H1 (cell line): ENCODE measurements at regions not wholly inside any gene's neighbourhood (a gene's known extent, or its start where the extent isn't known, plus 50 kb on each side); places are given as distances from the start of the nearest gene placed in this dataset.

ENCODE experiments used
- CTCF ChIA-PET: fragments of 300-600 bp; sonication (Branson Sonifier 250); formaldehyde crosslinking; loops from one replicate; lab custom pipeline; 2021; ENCODE audit not compliant: partially characterized antibody; lab: Charles Lee
- POLR2A ChIA-PET: fragments of 300-600 bp; sonication (Branson Sonifier 250); formaldehyde crosslinking; loops from one replicate; lab custom pipeline; 2021; ENCODE audit warnings: inconsistent platforms; ENCODE audit not compliant: partially characterized antibody; lab: Charles Lee
- DNase-seq, 2 experiments: peaks; one replicate each; pipeline versions ENCODE4 v3.0.0 to v3.0.0-alpha.2; 2010 to 2022; ENCODE audit warnings: low spot score in 2 of 2, low read depth in 1 of 2, mixed read lengths in 1 of 2
- FAIRE-seq: peaks from 2 replicates; lab custom pipeline; 2011; peaks lifted over from hg19 to GRCh38; lab: Jason Lieb, UNC
- H2AFZ ChIP-seq: 2 replicates; pipeline ENCODE4 v1.8.1; 2012; ENCODE audit warnings: low read length, inconsistent platforms
- H2AK5ac ChIP-seq: 2 replicates; pipeline ENCODE4 v1.6.1; 2013; ENCODE audit warnings: low read depth, low read length
- H2BK120ac ChIP-seq: replicated peaks from 2 replicates; pipeline ENCODE3; 2013; ENCODE audit warnings: low read depth, low read length, inconsistent platforms
- H2BK12ac ChIP-seq: 2 replicates; pipeline ENCODE4 v1.6.1; 2013; ENCODE audit warnings: low read depth, low read length
- H2BK15ac ChIP-seq: 2 replicates; pipeline ENCODE4 v1.6.1; 2013; ENCODE audit warnings: low read length
- H2BK20ac ChIP-seq: 2 replicates; pipeline ENCODE4 v1.6.1; 2013; ENCODE audit warnings: low read length
- H2BK5ac ChIP-seq: 2 replicates; pipeline ENCODE4 v1.6.1; 2013; ENCODE audit warnings: low read depth, low read length
- H3K14ac ChIP-seq: 2 replicates; pipeline ENCODE4 v1.6.1; 2013; ENCODE audit warnings: inconsistent platforms; ENCODE audit not compliant: insufficient read length
- H3K18ac ChIP-seq: 2 replicates; pipeline ENCODE4 v1.6.1; 2013; ENCODE audit warnings: low read length; ENCODE audit errors: extremely low read depth
- H3K23ac ChIP-seq: 2 replicates; pipeline ENCODE4 v1.6.1; 2013; ENCODE audit warnings: inconsistent platforms; ENCODE audit not compliant: insufficient read length
- H3K23me2 ChIP-seq: 2 replicates; pipeline ENCODE4 v1.6.1; 2013; ENCODE audit warnings: low read depth, low read length
- H3K27ac ChIP-seq: 2 replicates; pipeline ENCODE4 v1.6.1; 2011; ENCODE audit warnings: low read depth, low read length, inconsistent platforms
- H3K27me3 ChIP-seq, 4 experiments: replicated peaks in 1 of 4; 1 replicate in 1 of 4; 2 replicates in 3 of 4; pipeline versions ENCODE4 v1.6.1 to v1.8.1; 2011 to 2013; ENCODE audit warnings: low read length in 3 of 4, mild to moderate bottlenecking in 3 of 4, inconsistent platforms in 2 of 4, mixed read lengths in 2 of 4, moderate library complexity in 1 of 4; ENCODE audit not compliant: control insufficient read depth in 3 of 4, insufficient read depth in 3 of 4; ENCODE audit errors: extremely low read depth in 1 of 4
- H3K36me3 ChIP-seq, 4 experiments: 2 replicates each; pipeline versions ENCODE4 v1.6.1 to v1.8.1; 2011 to 2013; ENCODE audit warnings: mild to moderate bottlenecking in 4 of 4, low read length in 3 of 4, moderate library complexity in 2 of 4, control low read depth in 1 of 4, inconsistent platforms in 1 of 4; ENCODE audit not compliant: insufficient read depth in 4 of 4, control insufficient read depth in 2 of 4
- H3K4ac ChIP-seq: replicated peaks from 2 replicates; pipeline ENCODE3; 2013; ENCODE audit warnings: low read length, low read depth, mixed read lengths, inconsistent platforms; ENCODE audit not compliant: insufficient read length
- H3K4me1 ChIP-seq, 4 experiments: replicated peaks in 1 of 4; 1 replicate in 1 of 4; 2 replicates in 3 of 4; pipeline versions ENCODE4 v1.6.1 to v1.8.1; 2011 to 2013; ENCODE audit warnings: low read length in 3 of 4, inconsistent platforms in 2 of 4, mixed read lengths in 1 of 4; ENCODE audit not compliant: insufficient read depth in 4 of 4, control insufficient read depth in 3 of 4
- H3K4me2 ChIP-seq, 2 experiments: 2 replicates each; pipeline versions ENCODE4 v1.6.1 to v1.8.1; 2011 to 2013; ENCODE audit warnings: low read depth in 2 of 2, low read length in 2 of 2, control low read depth in 1 of 2, inconsistent platforms in 1 of 2, mild to moderate bottlenecking in 1 of 2; ENCODE audit not compliant: insufficient read depth in 1 of 2
- H3K4me3 ChIP-seq, 4 experiments: fragments of 200-600, 300-600 bp in 1 of 4; sonication (generic), shearing (Covaris generic), sonication (Bioruptor Twin) in 1 of 4; 2 replicates each; pipeline versions ENCODE4 v1.5.1 to v1.8.1; 2011 to 2016; ENCODE audit warnings: low read length in 4 of 4, low read depth in 3 of 4, control low read depth in 2 of 4, inconsistent platforms in 2 of 4, mild to moderate bottlenecking in 2 of 4, mixed read lengths in 1 of 4, moderate library complexity in 1 of 4; ENCODE audit not compliant: insufficient read depth in 2 of 4; ENCODE audit errors: extremely low read depth in 1 of 4
- H3K56ac ChIP-seq: replicated peaks from 2 replicates; pipeline ENCODE3; 2013; ENCODE audit warnings: low read depth, mild to moderate bottlenecking, mixed read lengths, low read length, inconsistent platforms; ENCODE audit not compliant: insufficient read length
- H3K79me1 ChIP-seq: 2 replicates; pipeline ENCODE4 v1.6.1; 2013; ENCODE audit warnings: low read depth, low read length, control low read depth
- H3K79me2 ChIP-seq, 2 experiments: 2 replicates each; pipeline versions ENCODE4 v1.6.1 to v1.8.1; 2012 to 2013; ENCODE audit warnings: low read length in 2 of 2, mild to moderate bottlenecking in 2 of 2, inconsistent platforms in 1 of 2; ENCODE audit not compliant: insufficient read depth in 2 of 2, control insufficient read depth in 1 of 2
- H3K9ac ChIP-seq, 4 experiments: replicated peaks in 1 of 4; 1 replicate in 1 of 4; 2 replicates in 3 of 4; pipeline versions ENCODE4 v1.6.1 to v1.8.1; 2011 to 2013; ENCODE audit warnings: low read depth in 3 of 4, low read length in 3 of 4, control low read depth in 2 of 4, mild to moderate bottlenecking in 2 of 4, moderate library complexity in 2 of 4, inconsistent platforms in 1 of 4; ENCODE audit errors: extremely low read depth in 1 of 4
- H3K9me3 ChIP-seq, 2 experiments: 2 replicates each; pipeline versions ENCODE4 v1.6.1 to v1.8.1; 2012 to 2013; ENCODE audit warnings: mild to moderate bottlenecking in 2 of 2, moderate library complexity in 2 of 2, control low read depth in 1 of 2, inconsistent platforms in 1 of 2, low read depth in 1 of 2, low read length in 1 of 2, mixed read lengths in 1 of 2; ENCODE audit not compliant: insufficient read depth in 2 of 2
- H4K20me1 ChIP-seq, 2 experiments: replicated peaks in 1 of 2; 2 replicates each; pipeline versions ENCODE3 to v1.8.1; 2011 to 2013; ENCODE audit warnings: inconsistent platforms in 2 of 2, low read length in 2 of 2, mild to moderate bottlenecking in 1 of 2; ENCODE audit not compliant: insufficient read depth in 2 of 2, control insufficient read depth in 1 of 2
- H4K5ac ChIP-seq: 2 replicates; pipeline ENCODE4 v1.6.1; 2013; ENCODE audit warnings: low read length, low read depth, mixed read lengths, inconsistent platforms; ENCODE audit not compliant: insufficient read length
- H4K8ac ChIP-seq: 2 replicates; pipeline ENCODE4 v1.8.0; 2013; ENCODE audit warnings: mild to moderate bottlenecking, moderate library complexity, low read length, inconsistent platforms; ENCODE audit not compliant: insufficient read depth; ENCODE audit errors: extremely low read depth
- H4K91ac ChIP-seq: replicated peaks from 2 replicates; pipeline ENCODE3; 2013; ENCODE audit warnings: low read length, mixed read lengths, inconsistent platforms; ENCODE audit not compliant: insufficient read length
- EP300 ChIP-seq, 2 experiments: IDR thresholded peaks; 1 replicate in 1 of 2; 2 replicates in 1 of 2; pipeline ENCODE4 v1.6.1; 2011 to 2012; ENCODE audit warnings: low read depth in 2 of 2, low read length in 2 of 2, mild to moderate bottlenecking in 2 of 2, borderline replicate concordance in 1 of 2, inconsistent platforms in 1 of 2, moderate library complexity in 1 of 2
- WGBS, 2 experiments: shearing (Covaris generic) in 1 of 2; methylation state at CpG; one replicate each; pipeline versions ENCODE4 v1.1.6 to v1.1.7; 2013 to 2015; ENCODE audit warnings: low lambda C conversion rate in 2 of 2, mixed read lengths in 2 of 2, inconsistent platforms in 1 of 2, low coverage in 1 of 2, missing lambda C conversion rate in 1 of 2; ENCODE audit not compliant: insufficient replicate concordance in 2 of 2, insufficient coverage in 1 of 2, insufficient read length in 1 of 2; ENCODE audit errors: extremely low coverage in 1 of 2, missing lambda C conversion rate in 1 of 2; 5-methylcytosine and 5-hydroxymethylcytosine counted together

- H3K27me3 ChIP-seq, result no peaks in the 10 kb centered on the region
- no peak overlapping the region for H2BK12ac ChIP-seq
- H3K9ac ChIP-seq, result no peak overlapping the region
- no peaks in the 10 kb centered on the region for H3K9me3 ChIP-seq
- no peak overlapping the region for H2BK120ac ChIP-seq
- no peak overlapping the region for H4K5ac ChIP-seq
- no peak overlapping the region for H4K8ac ChIP-seq
- H3K23ac ChIP-seq, result no peak overlapping the region
- no peak overlapping the region for H3K18ac ChIP-seq
- H2BK20ac ChIP-seq, result no peak overlapping the region
- H4K91ac ChIP-seq, result no peak overlapping the region
- no peaks in the 10 kb centered on the region for H3K36me3 ChIP-seq
- no peaks in the 10 kb centered on the region for H3K79me2 ChIP-seq
- H2BK15ac ChIP-seq, result no peak overlapping the region
- no peak overlapping the region for H2AK5ac ChIP-seq
- H3K4me1 ChIP-seq, result no peaks in the 10 kb centered on the region
- H3K56ac ChIP-seq, result no peak overlapping the region
- H2BK5ac ChIP-seq, result no peak overlapping the region
- no peak overlapping the region for H3K4me2 ChIP-seq
- H4K20me1 ChIP-seq, result no peaks in the 10 kb centered on the region
- no peak overlapping the region for H3K14ac ChIP-seq
- H3K79me1 ChIP-seq, result no peaks in the 10 kb centered on the region
- DNase-seq, result no peak
- no peak for FAIRE-seq
- H2AFZ ChIP-seq, result no peak overlapping the region
- no peak overlapping the region for H3K4me3 ChIP-seq
- no peak overlapping the region for H3K4ac ChIP-seq
- no peaks in the 10 kb centered on the region for H3K23me2 ChIP-seq
- CTCF ChIA-PET, result interaction anchor here (0.7 to 2.0 kb wide), 3 partner anchors 10 to 46 kb away, joined by 3 to 5 read pairs (median 5); no protein-coding TSS in a partner anchor
- WGBS, 2 experiments, result 86% methylated on average over 2 of the region's 2 CpGs; no CpG with 5 or more reads in 1 of the 2 experiments
- no peak overlapping the region for H3K27ac ChIP-seq
- POLR2A ChIA-PET, result no interaction called here
- no peak for TF ChIP-seq EP300 (IDR thresholded peaks at IDR 0.05; ENCODE audit: borderline replicate concordance in 1 of 2, low read depth in 2 of 2, low read length in 2 of 2)
Observed at GRCh38 chr14:93847473-93847872, 59.2 kb upstream of the PRIMA1 start.
